HG02840 (cell line): ENCODE measurements at regions not wholly inside any gene's neighbourhood (a gene's known extent, or its start where the extent isn't known, plus 50 kb on each side); places are given as distances from the start of the nearest gene placed in this dataset.

Experiments
- ATAC-seq: cut with Tn5 transposase; IDR thresholded peaks from one replicate; pipeline ENCODE4 v1.9.1; 2021; ENCODE audit warnings: mild to moderate bottlenecking, moderate library complexity, moderate number of reproducible peaks; ENCODE audit not compliant: unreplicated experiment, low FRiP score

GRCh38 chr1:208410409-208410808 lies 166.2 kb upstream of the PLXNA2 start:
- no peak for ATAC-seq

DNA sequence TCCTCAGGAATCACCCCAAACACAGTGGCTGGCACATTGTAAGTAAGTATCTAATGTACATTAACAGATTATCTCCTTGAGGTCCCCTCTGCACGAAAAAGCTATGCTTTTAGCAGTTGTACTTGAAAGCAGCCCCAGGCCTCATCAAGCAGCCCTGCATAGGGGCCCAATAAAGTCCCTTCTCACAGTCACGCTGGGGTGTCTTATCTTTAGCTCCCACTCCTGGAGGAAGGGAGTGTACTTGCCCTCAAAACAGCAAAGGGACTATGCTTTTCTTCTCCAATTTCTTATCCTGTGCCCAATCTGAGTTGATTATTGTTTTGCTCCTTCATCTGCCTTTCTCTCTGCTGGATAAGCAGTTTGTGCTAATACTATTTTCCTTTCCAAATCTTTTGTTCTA lies 168.8 kb upstream of the PLXNA2 start:
- ATAC-seq: no peak

DNA sequence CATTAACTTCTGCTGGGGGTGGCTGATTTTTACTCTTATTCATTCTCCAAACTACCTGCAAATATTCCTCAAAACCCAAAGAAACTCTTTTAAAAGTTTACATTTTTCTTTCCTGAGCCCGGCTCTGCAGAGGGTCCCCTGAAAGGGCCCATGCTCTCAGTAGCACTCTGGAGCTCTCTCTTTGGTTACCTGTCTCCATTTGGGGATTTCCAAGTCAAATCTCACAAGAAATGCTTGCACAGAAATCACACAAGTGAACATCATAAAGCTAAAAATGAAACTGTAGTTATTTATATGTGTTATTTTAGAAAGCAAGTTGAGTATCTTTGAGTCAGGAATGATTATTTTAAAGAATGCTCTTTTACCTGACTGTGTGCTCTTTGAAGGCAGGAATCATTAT lies 174.5 kb upstream of the PLXNA2 start:
- no peak for ATAC-seq

- ATAC-seq: no peak
Measured at GRCh38 chr1:208419746-208420420, 175.7 kb upstream of the PLXNA2 start.

DNA sequence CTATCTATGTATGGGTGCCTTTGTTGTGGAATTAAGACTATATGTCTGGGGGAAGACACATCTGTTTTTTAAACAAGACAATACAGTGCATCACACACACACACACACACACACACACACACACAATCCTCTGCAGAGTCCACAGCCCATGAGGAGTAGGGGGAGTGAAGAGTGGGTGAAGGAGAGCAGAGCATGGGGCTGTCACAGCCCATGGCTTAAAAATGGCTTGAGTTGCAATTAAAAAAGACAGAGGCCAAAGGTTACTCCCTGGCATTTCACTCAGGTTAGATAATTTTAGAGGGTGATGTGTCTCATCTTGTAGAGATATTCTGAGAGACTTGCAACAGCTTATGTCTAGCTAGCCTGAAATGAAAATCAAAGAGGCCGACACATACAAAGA lies 176.5 kb upstream of the PLXNA2 start:
- no peak for ATAC-seq

- ATAC-seq: no peak
Measured at GRCh38 chr1:208421486-208421885, 177.3 kb upstream of the PLXNA2 start.

GRCh38 chr1:208423526-208423925 lies 179.3 kb upstream of the PLXNA2 start:
- no peak for ATAC-seq

- ATAC-seq: no peak
Measured at GRCh38 chr1:208425096-208425495, 180.9 kb upstream of the PLXNA2 start.

- ATAC-seq: no peak
Measured at GRCh38 chr1:208430220-208430619, 186.0 kb upstream of the PLXNA2 start.

DNA sequence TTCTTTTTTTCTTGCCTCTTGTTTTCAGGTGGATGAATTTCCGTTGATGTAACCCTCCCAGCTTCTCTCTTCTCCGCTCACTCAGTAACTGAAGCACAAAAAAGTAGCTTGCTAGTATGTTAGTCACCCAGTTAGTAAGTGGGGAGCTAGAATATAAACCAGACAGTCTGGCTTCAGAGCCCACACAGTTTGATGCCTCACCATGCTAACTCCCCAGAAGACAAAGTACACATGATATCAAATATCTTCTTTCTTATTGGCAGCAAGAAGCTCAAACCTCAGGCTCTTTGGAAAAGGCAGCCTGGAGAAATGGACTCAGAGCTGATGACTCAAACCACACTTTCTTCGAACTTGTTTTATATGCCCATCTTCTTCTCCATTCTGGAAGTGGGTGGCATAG lies 187.5 kb upstream of the PLXNA2 start:
- no peak for ATAC-seq

- ATAC-seq: no peak
Measured at GRCh38 chr1:208432346-208432745, 188.2 kb upstream of the PLXNA2 start.

GRCh38 chr1:208433086-208433485 lies 188.9 kb upstream of the PLXNA2 start:
- no peak for ATAC-seq

GRCh38 chr1:208433971-208434370 lies 189.8 kb upstream of the PLXNA2 start:
- ATAC-seq: no peak

- no peak for ATAC-seq
Measured at GRCh38 chr1:208437401-208437800, 193.2 kb upstream of the PLXNA2 start.

- no peak for ATAC-seq
Measured at GRCh38 chr1:208438112-208438699, 194.0 kb upstream of the PLXNA2 start.

DNA sequence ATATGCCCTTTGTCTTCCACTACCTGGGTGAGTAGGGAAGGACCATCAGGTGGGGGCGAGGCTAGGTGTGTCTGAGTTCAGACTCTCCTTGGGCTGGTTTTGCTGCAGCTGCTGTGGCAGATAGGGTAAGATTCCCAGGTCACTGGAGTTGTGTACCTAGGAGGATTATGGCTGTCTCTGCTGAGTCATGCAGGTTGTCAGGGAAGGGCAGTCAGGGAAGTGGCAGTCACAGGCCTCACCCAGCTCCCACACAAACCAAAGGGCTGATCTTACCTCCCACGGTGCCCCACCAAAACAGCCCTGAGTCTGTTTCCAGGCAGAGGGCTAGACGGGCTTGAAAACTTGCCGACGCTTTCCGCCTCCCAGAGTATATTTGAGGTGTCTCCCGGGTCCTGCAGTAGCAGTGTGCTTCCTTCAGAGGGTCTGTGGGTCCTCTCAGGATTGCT lies 201.6 kb upstream of the PLXNA2 start:
- no peak for ATAC-seq

GRCh38 chr1:208446271-208446691 lies 202.1 kb upstream of the PLXNA2 start:
- no peak for ATAC-seq

DNA sequence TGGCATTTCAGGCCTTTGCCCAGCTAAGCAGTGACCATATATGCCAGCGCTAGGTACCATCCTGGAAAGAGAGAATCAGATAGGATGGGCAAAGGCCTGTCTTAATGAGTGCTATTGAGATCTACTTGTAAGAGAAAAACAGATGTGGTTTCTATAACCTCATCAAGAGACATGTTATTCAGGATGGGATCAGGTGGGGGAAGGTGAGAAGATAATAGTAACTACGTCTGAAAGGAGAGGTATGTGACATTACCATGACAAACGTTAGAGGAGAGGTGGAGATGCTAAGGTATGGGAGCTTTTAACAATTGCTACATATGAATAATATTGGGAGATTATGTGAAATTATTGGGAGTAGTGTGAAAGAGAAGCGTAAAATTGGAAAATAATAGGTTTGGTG lies 204.2 kb upstream of the PLXNA2 start:
- ATAC-seq: no peak

- ATAC-seq: no peak
Measured at GRCh38 chr1:208449951-208450350, 205.8 kb upstream of the PLXNA2 start.

DNA sequence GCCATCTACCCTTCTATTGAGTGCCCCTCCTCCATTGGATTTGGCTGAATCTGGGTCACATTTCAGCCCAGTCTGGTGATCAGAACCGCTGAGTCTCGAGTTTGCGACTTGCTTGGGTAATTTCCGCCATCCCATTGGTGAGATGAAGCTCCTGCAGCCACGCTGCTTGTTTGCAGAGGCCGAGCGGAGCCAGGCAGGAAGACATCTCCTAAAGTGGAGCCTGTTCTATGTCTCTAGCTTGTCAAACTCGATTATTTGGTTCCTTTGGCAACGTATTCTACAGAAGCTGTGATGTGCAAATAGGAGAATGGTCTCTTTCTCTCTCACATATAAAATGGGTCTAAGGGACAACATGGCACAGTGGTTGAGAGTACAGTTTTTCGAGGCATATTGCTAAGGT lies 206.8 kb upstream of the PLXNA2 start:
- ATAC-seq: no peak

- no peak for ATAC-seq
Measured at GRCh38 chr1:208455821-208456220, 211.6 kb upstream of the PLXNA2 start.

GRCh38 chr1:208456487-208456886 lies 212.3 kb upstream of the PLXNA2 start:
- ATAC-seq: no peak
